ENCODE measurements at regions not wholly inside any gene's neighbourhood (a gene's known extent, or its start where the extent isn't known, plus 50 kb on each side); places are given as distances from the start of the nearest gene placed in this dataset.

- TF ChIP-seq CTCF (IDR thresholded peaks at IDR 0.05) (no peak), POLR2AphosphoS5 (IDR thresholded peaks at IDR 0.05) (no peak)
These were observed 56.1 kb upstream of the UBL3 start for GRCh38 chr13:29906432-29907011.

Measured in breast epithelium (tissue), 3 donors.